ENCODE measurements at regions not wholly inside any gene's neighbourhood (a gene's known extent, or its start where the extent isn't known, plus 50 kb on each side); places are given as distances from the start of the nearest gene placed in this dataset.

- Histone ChIP-seq H3K4me3 (ENCODE audit: low read depth in 1 of 3, low read length in 3 of 3) (no peak overlapping the region), H3K36me3 (ENCODE audit: control insufficient read depth in 4 of 4, insufficient read depth in 3 of 4, low read depth in 1 of 4, low read length in 3 of 4) (no peaks in the 10 kb centered on the region), H3K9ac (ENCODE audit: low read depth in 1 of 2, low read length in 2 of 2) (no peak overlapping the region), H3K27ac (ENCODE audit: low read depth in 1 of 2, low read length in 2 of 2) (no peak overlapping the region), H3K9me3 (ENCODE audit: control insufficient read depth in 4 of 4, low read length in 3 of 4) (no peaks in the 10 kb centered on the region), H3K27me3 (ENCODE audit: control insufficient read depth in 4 of 4, insufficient read depth in 4 of 4, low read length in 3 of 4) (peaks cover 0 to 4% (median 0%) of the 10 kb centered on the region in 4 donors), H3K4me1 (ENCODE audit: control insufficient read depth in 4 of 4, insufficient read depth in 4 of 4, low read length in 3 of 4) (no peaks in the 10 kb centered on the region)
- no peak for DNase-seq (ENCODE audit: low spot score)
- TF ChIP-seq HNF4G (IDR thresholded peaks at IDR 0.05) (no peak), RAD21 (IDR thresholded peaks at IDR 0.05) (no peak), SP1 (IDR thresholded peaks at IDR 0.05) (no peak), JUND (IDR thresholded peaks at IDR 0.05) (no peak), HNF4A (conservative IDR thresholded peaks at IDR 0.05) (no peak), RXRA (IDR thresholded peaks at IDR 0.05) (no peak), GABPA (IDR thresholded peaks at IDR 0.05 in 1 of 2, conservative IDR thresholded peaks at IDR 0.05 in 1 of 2) (no peak)
- 80% methylated on average over 5 of the region's 5 CpGs for WGBS
Observed at GRCh38 chr7:97419898-97420297, 302.4 kb downstream of the SDHAF3 start.

GRCh38 chr7:97421307-97421930 lies 303.9 kb downstream of the SDHAF3 start:
- 80% methylated on average over 4 of the region's 4 CpGs for WGBS
- Histone ChIP-seq H3K36me3 (ENCODE audit: control insufficient read depth in 4 of 4, insufficient read depth in 3 of 4, low read depth in 1 of 4, low read length in 3 of 4) (no peaks in the 10 kb centered on the region), H3K27ac (ENCODE audit: low read depth in 1 of 2, low read length in 2 of 2) (no peak overlapping the region), H3K27me3 (ENCODE audit: control insufficient read depth in 4 of 4, insufficient read depth in 4 of 4, low read length in 3 of 4) (peaks cover 0 to 4% (median 0%) of the 10 kb centered on the region in 4 donors), H3K9ac (ENCODE audit: low read depth in 1 of 2, low read length in 2 of 2) (no peak overlapping the region), H3K9me3 (ENCODE audit: control insufficient read depth in 4 of 4, low read length in 3 of 4) (no peaks in the 10 kb centered on the region), H3K4me3 (ENCODE audit: low read depth in 1 of 3, low read length in 3 of 3) (no peak overlapping the region), H3K4me1 (ENCODE audit: control insufficient read depth in 4 of 4, insufficient read depth in 4 of 4, low read length in 3 of 4) (no peaks in the 10 kb centered on the region)
- no peak for DNase-seq (ENCODE audit: low spot score)
- no peak for TF ChIP-seq JUND (IDR thresholded peaks at IDR 0.05)
- no peak for TF ChIP-seq RXRA (IDR thresholded peaks at IDR 0.05)
- TF ChIP-seq EGR1 (IDR thresholded peaks at IDR 0.05; ENCODE audit: low read depth in 2 of 2) = no peak
- no peak for TF ChIP-seq CTCF (IDR thresholded peaks at IDR 0.05; ENCODE audit: low read depth, low read length, missing input control)
- TF ChIP-seq FOXA1 (IDR thresholded peaks at IDR 0.05) = no peak
- TF ChIP-seq ZBTB33 (IDR thresholded peaks at IDR 0.05) = no peak
- TF ChIP-seq HNF4G (IDR thresholded peaks at IDR 0.05) = no peak
- no peak for TF ChIP-seq SP1 (IDR thresholded peaks at IDR 0.05)
- TF ChIP-seq TAF1 (conservative IDR thresholded peaks at IDR 0.05) = no peak
- TF ChIP-seq YY1 (IDR thresholded peaks at IDR 0.05) = no peak
- TF ChIP-seq HNF4A (conservative IDR thresholded peaks at IDR 0.05) = no peak
- no peak for TF ChIP-seq FOXA2 (IDR thresholded peaks at IDR 0.05)
- no peak for TF ChIP-seq RAD21 (IDR thresholded peaks at IDR 0.05)
- no peak for TF ChIP-seq ATF3 (IDR thresholded peaks at IDR 0.05)

- Histone ChIP-seq H3K36me3 (ENCODE audit: control insufficient read depth in 4 of 4, insufficient read depth in 3 of 4, low read depth in 1 of 4, low read length in 3 of 4) (no peaks in the 10 kb centered on the region), H3K27me3 (ENCODE audit: control insufficient read depth in 4 of 4, insufficient read depth in 4 of 4, low read length in 3 of 4) (peaks cover 0 to 5% (median 0%) of the 10 kb centered on the region in 4 donors), H3K27ac (ENCODE audit: low read depth in 1 of 2, low read length in 2 of 2) (no peak overlapping the region), H3K9me3 (ENCODE audit: control insufficient read depth in 4 of 4, low read length in 3 of 4) (no peaks in the 10 kb centered on the region), H3K9ac (ENCODE audit: low read depth in 1 of 2, low read length in 2 of 2) (no peak overlapping the region), H3K4me1 (ENCODE audit: control insufficient read depth in 4 of 4, insufficient read depth in 4 of 4, low read length in 3 of 4) (no peaks in the 10 kb centered on the region), H3K4me3 (ENCODE audit: low read depth in 1 of 3, low read length in 3 of 3) (no peak overlapping the region)
- WGBS = 88% methylated on average over 1 of the region's 1 CpG
- no peak for DNase-seq (ENCODE audit: low spot score)
- TF ChIP-seq HNF4A (conservative IDR thresholded peaks at IDR 0.05) = no peak
- TF ChIP-seq FOXA2 (IDR thresholded peaks at IDR 0.05) = no peak
- no peak for TF ChIP-seq HNF4G (IDR thresholded peaks at IDR 0.05)
- no peak for TF ChIP-seq SP1 (IDR thresholded peaks at IDR 0.05)
- no peak for TF ChIP-seq CTCF (IDR thresholded peaks at IDR 0.05; ENCODE audit: low read depth, low read length, missing input control)
- no peak for TF ChIP-seq REST (IDR thresholded peaks at IDR 0.05)
- no peak for TF ChIP-seq MAX (IDR thresholded peaks at IDR 0.05)
Observed at GRCh38 chr7:97422046-97422445, 304.5 kb downstream of the SDHAF3 start.

All from liver (tissue), 8 donors.